ENCODE measurements at regions not wholly inside any gene's neighbourhood (a gene's known extent, or its start where the extent isn't known, plus 50 kb on each side); places are given as distances from the start of the nearest gene placed in this dataset.
A peak's percentile ranks its signal among the peaks of the same experiment; 100 is the strongest.

GRCh38 chr10:84801156-84801555 lies 472.8 kb downstream of the CCSER2 start:
- no peak for DNase-seq

- no peak for DNase-seq
Measured at GRCh38 chr10:84801916-84802315, 473.5 kb downstream of the CCSER2 start.

- no peak for DNase-seq
Measured at GRCh38 chr10:84805149-84805548, 476.8 kb downstream of the CCSER2 start.

- no peak for DNase-seq
Measured at GRCh38 chr10:84811113-84811512, 482.7 kb downstream of the CCSER2 start.

GRCh38 chr10:84818961-84819360 lies 490.6 kb downstream of the CCSER2 start:
- peak; percentile 6 for DNase-seq

- no peak for DNase-seq
Measured at GRCh38 chr10:84820120-84820519, 491.7 kb downstream of the CCSER2 start.

- DNase-seq = no peak
Measured at GRCh38 chr10:84820596-84820995, 492.2 kb downstream of the CCSER2 start.

GRCh38 chr10:84822931-84823630 lies 494.7 kb downstream of the CCSER2 start:
- DNase-seq = no peak

- no peak for DNase-seq
Measured at GRCh38 chr10:84824525-84824924, 496.1 kb downstream of the CCSER2 start.

- DNase-seq = no peak
Measured at GRCh38 chr10:84825330-84825729, 496.9 kb downstream of the CCSER2 start.

- DNase-seq = no peak
Measured at GRCh38 chr10:84826704-84827103, 498.3 kb downstream of the CCSER2 start.

GRCh38 chr10:84829131-84829530 lies 500.7 kb downstream of the CCSER2 start:
- no peak for DNase-seq

- no peak for DNase-seq
Measured at GRCh38 chr10:84837041-84837812, 508.8 kb downstream of the CCSER2 start.

GRCh38 chr10:84837877-84838276 lies 509.5 kb downstream of the CCSER2 start:
- DNase-seq = no peak

GRCh38 chr10:84838851-84839250 lies 510.5 kb downstream of the CCSER2 start:
- no peak for DNase-seq

GRCh38 chr10:84842593-84842992 lies 514.2 kb downstream of the CCSER2 start:
- no peak for DNase-seq

- DNase-seq = no peak
Measured at GRCh38 chr10:84844461-84844860, 516.1 kb downstream of the CCSER2 start.

GRCh38 chr10:84845628-84846261 lies 517.4 kb downstream of the CCSER2 start:
- DNase-seq = peak; percentile 48

GRCh38 chr10:84846658-84847316 lies 518.4 kb downstream of the CCSER2 start:
- no peak for DNase-seq

- DNase-seq = no peak
Measured at GRCh38 chr10:84848967-84849366, 520.6 kb downstream of the CCSER2 start.

- no peak for DNase-seq
Measured at GRCh38 chr10:84850826-84851225, 522.4 kb downstream of the CCSER2 start.

GRCh38 chr10:84854439-84854838 lies 526.0 kb downstream of the CCSER2 start:
- DNase-seq = no peak

GRCh38 chr10:84860855-84861254 lies 532.5 kb downstream of the CCSER2 start:
- DNase-seq = no peak
